ENCODE measurements at regions not wholly inside any gene's neighbourhood (a gene's known extent, or its start where the extent isn't known, plus 50 kb on each side); places are given as distances from the start of the nearest gene placed in this dataset.
"Not testable (repeated sequence)": the region's sequence is repeated elsewhere in the genome, so short reads cannot be mapped to it uniquely, and the experiment has no call there.

GRCh38 chr13:95391362-95391761 lies 90.1 kb upstream of the ABCC4 start:
- no peak for DNase-seq

DNA sequence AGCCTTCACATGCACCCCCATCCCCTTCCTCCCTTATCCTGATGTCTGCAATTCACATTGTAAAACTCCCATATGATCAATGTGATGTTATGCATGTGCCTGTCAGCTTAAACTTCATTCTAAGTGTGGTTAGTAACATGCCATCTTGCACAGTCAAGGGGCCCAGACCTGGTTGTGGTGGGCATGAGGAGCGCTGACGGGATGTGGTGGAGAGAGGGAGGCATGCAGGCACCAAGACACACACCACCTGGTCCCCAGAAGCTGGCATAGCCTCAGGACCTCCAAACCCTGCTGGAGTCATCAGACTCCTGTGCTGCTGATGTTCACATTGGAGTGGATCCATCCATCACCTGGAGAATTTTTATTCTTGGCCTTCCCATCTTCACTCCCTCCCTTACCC lies 90.5 kb upstream of the ABCC4 start:
- no peak for DNase-seq

DNA sequence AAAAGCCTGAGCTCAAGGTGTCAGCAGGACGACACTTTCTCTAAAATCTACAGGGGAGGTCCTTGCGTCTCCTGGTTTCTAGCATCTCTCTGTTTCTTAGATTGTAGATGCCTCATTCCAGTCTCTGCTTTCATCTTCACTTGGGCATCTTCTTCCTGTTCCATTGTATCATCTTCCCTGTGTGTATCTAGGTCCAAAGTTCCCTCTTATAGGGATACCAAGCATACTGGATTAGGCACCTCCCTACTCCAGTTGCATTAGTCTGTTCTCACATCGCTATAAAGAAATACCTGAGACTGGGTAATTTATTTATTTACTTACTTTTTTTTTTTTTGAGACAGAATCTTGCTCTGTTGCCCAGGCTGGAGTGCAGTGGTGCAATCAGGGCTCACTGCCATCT lies 91.3 kb upstream of the ABCC4 start:
- DNase-seq = no peak

DNA sequence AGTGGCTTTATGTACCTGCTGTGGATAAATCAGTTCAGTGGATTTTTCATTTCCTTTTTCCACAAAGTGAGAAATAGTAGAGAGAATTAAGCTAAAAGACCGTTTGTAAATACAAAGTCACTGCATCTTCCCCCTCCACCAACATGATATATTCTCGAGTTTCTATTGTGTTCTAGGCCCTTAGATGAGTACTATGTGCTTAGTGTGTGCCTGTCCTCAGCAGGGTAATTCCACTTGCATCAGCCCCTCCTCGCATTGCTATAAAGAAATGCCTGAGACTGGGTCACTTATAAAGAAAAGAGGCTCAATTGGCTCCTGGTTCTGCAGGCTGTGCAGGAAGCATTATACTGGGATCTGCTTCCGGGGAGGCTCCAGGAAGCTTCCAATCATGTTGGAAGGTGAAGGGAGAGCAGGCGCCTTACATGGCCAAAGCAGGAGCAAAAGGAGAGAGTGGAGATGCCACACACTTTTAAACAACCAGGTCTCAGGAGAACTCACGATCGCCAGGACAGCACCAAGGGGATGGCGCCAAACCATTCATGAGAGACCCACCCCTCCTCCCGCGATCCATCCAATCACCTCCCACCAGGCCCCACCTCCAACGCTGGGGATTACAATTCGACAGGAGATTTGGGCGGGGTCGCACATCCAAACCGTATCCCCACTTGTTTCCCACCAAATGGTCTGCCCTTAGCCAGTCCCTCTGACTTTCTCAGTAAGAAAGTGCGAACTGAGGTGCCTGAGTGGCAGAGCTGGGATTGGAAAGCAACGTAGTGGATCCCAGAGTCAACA lies 102.3 kb upstream of the ABCC4 start:
- no peak for DNase-seq

DNA sequence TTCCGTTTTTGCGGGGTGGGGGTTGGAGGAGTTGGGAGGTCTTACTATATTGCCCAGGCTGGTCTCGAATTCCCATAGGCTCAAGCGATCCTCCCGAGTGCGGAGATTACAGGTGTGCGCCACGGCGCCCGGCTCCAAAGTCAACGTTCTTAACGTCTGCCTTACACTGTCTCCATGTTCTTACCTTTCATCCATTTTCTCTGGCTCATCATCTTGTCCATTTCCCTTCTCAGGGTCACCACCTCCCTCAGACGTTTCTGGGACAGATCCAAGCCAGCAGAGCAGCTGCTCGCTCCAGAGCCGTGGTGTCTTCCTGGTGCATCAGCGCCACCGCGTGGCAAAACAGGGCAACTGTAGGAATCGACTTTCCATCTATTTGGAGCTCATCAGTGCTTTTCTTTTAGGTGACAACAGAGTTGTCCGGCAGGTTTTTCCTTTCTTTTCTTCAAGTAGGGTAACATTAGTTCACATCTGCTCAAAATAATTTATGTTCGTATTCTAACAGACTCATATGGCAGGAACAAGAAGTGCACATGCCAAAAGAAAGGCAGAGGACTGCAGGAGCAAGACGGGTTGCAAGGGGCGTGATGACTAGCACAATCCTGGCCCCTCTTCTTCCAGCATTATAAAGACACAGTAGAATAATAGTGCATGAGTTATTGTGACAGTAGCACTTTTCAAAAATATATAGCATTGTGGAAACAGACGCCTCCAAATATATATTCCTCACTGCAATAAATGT lies 103.1 kb upstream of the ABCC4 start:
- peak; percentile 78 for DNase-seq

DNA sequence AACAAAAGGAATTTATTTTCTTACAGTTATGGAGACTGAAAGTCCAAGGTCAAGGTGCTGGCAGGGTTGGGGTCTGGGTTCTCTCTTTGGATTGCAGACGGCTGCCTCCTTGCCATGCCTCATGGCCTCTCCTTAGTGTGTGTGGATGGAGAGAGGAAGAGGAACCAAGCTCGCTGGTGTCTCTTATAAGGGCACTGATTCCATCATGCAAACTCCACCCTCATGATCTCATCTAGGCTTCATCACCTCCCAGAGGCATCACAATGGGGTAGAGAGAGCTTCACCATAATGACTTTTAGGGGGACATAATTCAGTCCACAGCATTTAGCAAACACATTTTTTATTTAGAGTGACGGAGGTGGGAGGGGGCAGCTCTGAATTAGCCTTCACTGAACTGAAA lies 104.9 kb upstream of the ABCC4 start:
- DNase-seq = no peak

DNA sequence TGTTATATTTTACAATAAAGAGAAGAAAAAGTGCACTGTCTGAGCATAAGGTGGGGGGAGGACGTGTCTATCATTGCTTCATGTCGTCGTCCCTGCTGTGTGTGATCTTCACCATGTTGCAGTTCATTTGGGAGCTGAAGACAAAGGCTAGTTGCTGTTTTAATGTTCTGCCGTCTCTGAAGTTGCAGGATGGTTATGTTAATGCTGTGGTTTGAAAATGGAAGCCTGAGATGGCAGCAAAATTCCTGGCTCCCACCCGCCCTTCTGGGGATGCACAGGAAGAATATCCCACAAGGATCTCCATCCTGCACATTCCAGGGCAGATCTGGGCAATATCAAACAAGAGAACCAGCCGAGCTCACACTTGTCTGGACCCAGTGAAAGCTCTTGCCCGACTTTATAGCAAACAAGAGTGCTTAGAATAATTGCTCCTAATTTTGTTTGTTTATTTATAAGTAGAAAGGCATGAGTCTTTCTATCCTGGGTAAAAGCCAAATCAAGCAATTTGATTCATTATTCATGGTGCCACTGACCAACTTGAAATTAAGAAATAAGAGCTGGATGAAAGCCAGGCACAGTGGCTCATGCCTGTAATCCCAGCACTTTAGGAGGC lies 110.3 kb upstream of the ABCC4 start:
- DNase-seq = no peak

DNA sequence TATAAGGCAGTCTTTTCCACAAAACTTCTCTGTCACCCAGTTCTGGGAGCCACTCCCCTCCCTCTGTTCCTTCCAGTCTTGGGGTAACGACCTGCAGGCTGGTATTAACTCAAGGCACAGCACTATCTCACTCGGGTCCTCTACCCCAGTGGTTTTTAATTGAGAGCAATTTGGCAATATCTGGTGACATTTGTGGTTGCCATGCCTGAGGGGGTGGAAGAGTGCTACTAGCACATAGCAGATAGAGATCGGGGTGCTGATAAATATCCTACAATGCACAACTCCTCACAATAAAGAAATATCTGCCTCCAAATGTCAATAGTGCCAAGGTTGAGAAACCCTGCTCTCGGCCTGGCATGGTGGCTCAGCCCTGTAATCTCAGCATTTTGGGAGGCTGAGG lies 117.7 kb upstream of the ABCC4 start:
- no peak for DNase-seq

DNA sequence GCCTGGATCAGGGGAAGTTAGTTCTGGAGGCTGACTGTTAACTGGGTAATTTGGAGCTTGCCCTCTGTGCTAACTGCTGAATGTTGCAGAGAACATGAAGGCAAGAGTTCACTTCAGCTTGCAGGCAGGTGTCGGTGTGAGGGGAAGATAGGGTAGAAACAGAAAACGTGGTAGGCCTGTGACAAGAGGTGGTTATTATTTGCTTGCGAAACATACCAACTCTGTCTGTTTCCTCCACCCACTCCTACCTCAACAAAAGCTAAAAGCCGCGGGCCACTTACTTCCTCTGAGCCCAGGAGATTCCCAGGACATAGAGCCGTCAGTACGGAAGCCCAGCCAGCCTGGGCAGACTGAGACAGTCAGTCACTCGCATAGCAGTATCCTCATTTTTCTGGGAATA lies 119.2 kb upstream of the ABCC4 start:
- DNase-seq = no peak

DNA sequence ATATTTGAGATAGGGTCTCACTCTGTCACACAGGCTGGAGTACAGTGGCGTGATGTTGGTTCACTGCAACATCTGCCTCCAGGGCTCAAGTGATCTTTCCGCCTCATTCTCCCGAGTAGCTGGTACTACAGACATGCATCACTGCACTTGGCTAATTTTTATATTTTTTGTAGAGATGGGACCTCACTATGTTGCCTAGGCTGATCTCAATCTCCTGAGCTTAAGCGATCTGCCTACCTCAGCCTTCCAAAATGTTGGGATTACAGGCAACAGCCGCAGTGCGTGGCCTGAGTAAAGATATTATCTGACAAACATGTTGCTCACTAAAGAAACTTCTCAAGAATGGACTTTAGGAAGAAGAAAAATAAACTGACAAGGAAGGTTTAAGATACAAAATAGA lies 125.4 kb upstream of the ABCC4 start:
- no peak for DNase-seq

DNA sequence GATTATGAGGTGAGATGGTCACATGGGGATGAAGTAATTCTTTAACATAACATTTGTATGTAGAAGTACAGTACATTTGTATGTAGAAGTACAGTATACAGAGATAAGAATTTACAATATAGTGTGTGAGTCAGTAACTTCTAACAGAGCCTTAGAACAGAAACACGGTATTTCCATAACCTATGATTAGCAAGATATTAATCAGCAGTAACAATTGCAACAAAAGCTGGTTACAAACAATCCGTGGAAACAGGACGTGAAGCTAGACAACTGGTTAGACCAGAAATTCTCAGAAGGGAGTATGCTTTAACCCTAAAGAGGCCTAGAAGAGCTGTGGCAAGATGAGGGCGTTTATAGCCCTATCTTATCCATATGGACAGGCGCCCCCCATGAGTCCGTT lies 122.0 kb upstream of the CLDN10 start:
- DNase-seq = not testable (repeated sequence)

DNA sequence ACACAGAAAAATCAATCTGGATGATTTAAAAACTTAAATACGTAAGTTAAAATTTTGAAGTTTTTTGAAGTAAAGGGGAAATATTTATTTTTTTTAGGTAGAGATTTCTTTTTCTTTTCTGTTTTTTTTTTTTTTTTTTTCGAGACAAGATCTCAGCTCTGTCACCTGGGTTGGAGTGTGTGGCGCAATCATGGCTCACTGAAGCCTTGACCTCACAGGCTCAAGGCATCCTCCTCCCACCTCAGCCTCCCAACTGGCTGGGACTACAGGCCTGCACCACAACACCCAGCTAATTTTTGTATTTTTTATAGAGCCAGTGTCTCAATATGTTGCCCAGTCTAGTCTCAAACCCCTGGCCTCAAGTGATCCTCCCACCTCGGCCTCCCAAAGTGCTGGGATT lies 120.4 kb upstream of the CLDN10 start:
- DNase-seq = no peak

- no peak for DNase-seq
These were observed 119.0 kb upstream of the CLDN10 start for GRCh38 chr13:95433537-95433936.

- DNase-seq = no peak
These were observed 118.4 kb upstream of the CLDN10 start for GRCh38 chr13:95434111-95434510.

DNA sequence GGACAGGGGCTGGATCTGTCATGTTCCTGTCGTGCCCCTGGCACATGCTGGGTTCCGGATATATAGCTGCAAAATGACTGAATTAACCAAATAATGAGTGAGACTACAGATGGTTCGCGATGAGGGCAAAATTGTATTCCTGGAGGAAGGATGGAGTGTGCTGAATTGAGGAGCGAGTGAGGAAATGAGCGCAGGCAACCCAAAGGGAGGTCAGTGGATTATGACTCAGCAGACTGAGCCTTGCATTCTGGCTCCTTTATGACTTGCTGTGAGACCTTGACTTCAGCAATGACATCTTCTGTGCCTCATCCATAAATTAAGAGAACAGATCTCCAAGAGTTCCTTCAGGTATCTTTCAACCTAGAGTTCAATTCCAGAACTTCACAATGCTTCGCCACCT lies 115.0 kb upstream of the CLDN10 start:
- no peak for DNase-seq

DNA sequence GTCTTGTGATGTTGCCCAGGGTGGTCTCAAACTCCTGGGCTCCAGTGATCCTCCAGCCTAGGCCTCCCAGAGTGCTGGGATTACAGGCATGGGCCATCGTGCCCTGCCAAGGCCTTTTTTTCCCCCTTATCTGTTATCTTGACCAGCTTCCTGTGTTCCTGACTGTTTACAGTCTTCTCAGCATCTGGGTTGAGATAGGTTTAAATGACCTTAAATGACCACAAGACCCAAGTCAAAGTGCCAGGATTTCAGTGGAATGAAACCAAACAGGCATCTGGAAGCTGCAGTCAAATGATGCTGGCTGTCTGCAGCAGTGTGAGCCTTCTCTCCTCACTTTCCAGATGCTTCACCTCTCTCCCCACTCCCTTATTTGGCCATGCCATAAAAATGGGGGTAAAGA lies 114.2 kb upstream of the CLDN10 start:
- DNase-seq = no peak

- DNase-seq = no peak
These were observed 112.0 kb upstream of the CLDN10 start for GRCh38 chr13:95440441-95441088.

GRCh38 chr13:95441326-95441725 lies 111.2 kb upstream of the CLDN10 start:
- no peak for DNase-seq

DNA sequence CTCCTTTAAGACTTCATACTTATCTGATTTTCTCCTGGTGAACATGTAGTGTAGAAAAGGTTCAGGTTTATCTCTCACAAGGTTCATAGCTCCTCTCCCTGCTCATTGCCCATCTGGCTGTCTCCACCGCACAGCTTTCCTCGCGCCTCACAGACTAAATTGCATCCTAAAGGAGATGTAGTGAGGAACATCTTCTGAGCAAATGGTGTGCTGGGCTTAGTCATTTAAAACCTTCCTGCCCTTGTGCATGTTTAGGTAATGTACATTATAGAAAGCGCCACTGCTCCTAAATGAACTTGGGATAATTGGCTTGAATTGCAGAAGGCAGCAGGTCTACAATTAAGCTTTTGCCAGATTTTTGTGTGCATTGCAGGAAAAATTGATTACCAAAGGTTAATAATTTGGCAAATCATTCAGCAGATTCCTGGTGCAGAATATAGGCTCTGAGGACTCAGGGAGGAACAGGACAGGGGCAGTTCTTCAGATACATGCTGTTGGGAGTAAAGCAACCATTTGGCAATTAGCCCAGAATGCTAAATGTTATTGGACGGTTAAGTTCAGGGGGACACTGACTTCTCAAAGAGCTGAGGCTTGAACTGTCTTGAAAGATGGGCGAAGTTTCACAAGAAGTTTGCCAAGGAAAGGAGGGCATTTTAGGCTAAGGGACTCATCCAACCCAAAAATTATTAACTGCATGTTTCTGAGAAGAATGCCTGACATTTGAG lies 108.4 kb upstream of the CLDN10 start:
- DNase-seq = no peak

DNA sequence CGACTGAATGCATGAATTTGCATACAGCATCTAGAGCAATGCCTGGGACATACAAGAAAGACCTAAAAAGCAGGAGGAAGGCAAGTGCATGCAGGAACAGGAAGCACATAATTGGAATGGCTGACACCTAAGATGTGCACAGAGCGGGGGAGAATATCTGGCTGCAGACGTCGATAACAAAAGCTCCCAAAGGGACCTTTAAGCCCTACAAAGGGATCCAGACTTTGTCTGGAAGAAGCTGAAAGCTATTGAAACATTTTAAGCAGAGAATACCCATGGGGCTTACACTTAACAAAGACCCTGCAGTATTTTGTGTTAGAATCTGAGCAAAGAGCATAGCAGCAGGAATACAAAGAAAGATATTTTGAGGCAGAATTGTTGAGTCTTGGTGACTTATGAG lies 107.4 kb upstream of the CLDN10 start:
- no peak for DNase-seq

DNA sequence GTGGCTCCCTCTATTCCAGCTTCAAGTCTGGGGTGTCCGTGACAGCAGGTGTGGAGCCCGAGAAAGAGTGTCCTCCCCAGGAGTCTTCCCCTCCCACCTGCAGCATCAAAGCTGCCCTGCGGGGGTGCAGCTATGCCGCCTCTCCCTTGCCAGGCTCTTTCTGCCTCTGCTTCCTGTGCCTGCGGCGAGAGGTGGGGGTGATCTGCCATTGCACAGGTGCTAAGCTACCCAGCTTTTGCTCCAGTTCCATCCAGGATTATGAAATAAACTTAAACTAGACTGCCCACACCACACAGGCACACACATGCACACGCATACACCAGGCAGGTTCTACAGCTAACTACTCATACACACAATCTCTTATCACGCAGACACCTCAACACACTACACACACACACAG lies 104.7 kb upstream of the CLDN10 start:
- no peak for DNase-seq

DNA sequence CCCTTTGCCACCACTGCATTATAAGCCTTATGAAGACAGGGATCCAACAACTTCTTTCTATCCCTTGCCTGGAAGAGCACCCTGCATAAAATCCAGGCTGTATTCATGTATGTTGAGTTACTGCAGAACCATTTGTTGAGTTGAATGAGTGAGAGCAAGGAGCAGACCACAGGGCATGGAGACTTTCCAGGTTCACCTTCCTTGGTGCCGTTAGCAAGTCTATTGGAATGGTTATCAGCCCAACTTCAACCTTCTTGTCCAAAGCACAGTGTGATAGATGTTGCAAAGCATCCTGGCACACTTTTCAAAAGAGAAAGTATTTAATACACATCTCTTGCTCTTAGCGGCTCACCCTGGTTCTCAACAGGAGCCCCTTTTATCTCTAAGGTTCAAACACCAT lies 100.9 kb upstream of the CLDN10 start:
- no peak for DNase-seq

- DNase-seq = no peak
These were observed 100.1 kb upstream of the CLDN10 start for GRCh38 chr13:95452375-95452774.
